ENCODE measurements at regions not wholly inside any gene's neighbourhood (a gene's known extent, or its start where the extent isn't known, plus 50 kb on each side); places are given as distances from the start of the nearest gene placed in this dataset.

- POLR2A ChIA-PET (ENCODE audit: unreplicated experiment) = no interaction called here
- no peak overlapping the region for H2BK15ac ChIP-seq (ENCODE audit: low read depth, low read length)
These were observed 438.0 kb upstream of the CDH20 start for GRCh38 chr18:60895181-60895580.

More at GRCh38 chr18:60895181-60895580, 438.0 kb upstream of the CDH20 start:
- H3K23ac ChIP-seq (ENCODE audit: low read depth, low read length) = no peak overlapping the region
- no peak for TF ChIP-seq MAZ (IDR thresholded peaks at IDR 0.05; ENCODE audit: borderline replicate concordance, low read depth, low read length)
- no peak overlapping the region for H4K8ac ChIP-seq (ENCODE audit: low read depth in 2 of 2, low read length in 2 of 2)
- H4K20me1 ChIP-seq (ENCODE audit: insufficient read depth, low read length) = no peaks in the 10 kb centered on the region
- no peak overlapping the region for H2BK120ac ChIP-seq (ENCODE audit: low read depth, low read length)
- ATAC-seq (ENCODE audit: low read depth) (no peak), DNase-seq (no peak)
- H3K36me3 ChIP-seq (ENCODE audit: control insufficient read depth, insufficient read depth, low read length) = no peaks in the 10 kb centered on the region
- H4K5ac ChIP-seq (ENCODE audit: low read depth, low read length) = no peak overlapping the region
- no peaks in the 10 kb centered on the region for H3K79me1 ChIP-seq (ENCODE audit: low read depth in 1 of 2, low read length in 2 of 2)
- no peak overlapping the region for H3K4me3 ChIP-seq (ENCODE audit: insufficient read depth, low read depth, low read length)
- BruUV-seq (replicated peaks) = no TSS peak
- CTCF ChIA-PET = no interaction called here
- no peak overlapping the region for H3K18ac ChIP-seq (ENCODE audit: low read depth, low read length)
- H3K56ac ChIP-seq (ENCODE audit: extremely low read depth, insufficient read depth, low read length) = no peak overlapping the region
- peaks cover 5% of the 10 kb centered on the region for H3K9me3 ChIP-seq (ENCODE audit: control insufficient read depth, insufficient read depth, low read length)
- no peak overlapping the region for H2AK9ac ChIP-seq (replicated peaks; ENCODE audit: low read depth, low read length, poor library complexity)
- H3K9ac ChIP-seq (ENCODE audit: low read depth, low read length) = no peak overlapping the region
- intact Hi-C loops (cut with micrococcal nuclease) = no loop called here
- no peak overlapping the region for H3K4me2 ChIP-seq (ENCODE audit: low read depth, low read length)
- no peak overlapping the region for H3K27ac ChIP-seq (ENCODE audit: insufficient read depth, low read length)
- H3K4me1 ChIP-seq (ENCODE audit: control insufficient read depth, insufficient read depth, low read length) = no peaks in the 10 kb centered on the region
- dilution Hi-C loops (cut with HindIII; ENCODE audit: low sequenced_read_pairs, unreplicated experiment) = no loop called here
- no peak overlapping the region for H2AFZ ChIP-seq (replicated peaks; ENCODE audit: low read length, poor library complexity)
- H3K9me1 ChIP-seq (ENCODE audit: insufficient read depth, low read length) = no peaks in the 10 kb centered on the region
- WGBS, 2 experiments (ENCODE audit: extremely low coverage in 2 of 2, insufficient read length in 1 of 2) = 100% methylated on average over 1 of the region's 3 CpGs; no CpG with 5 or more reads in 1 of the 2 experiments
- H2BK5ac ChIP-seq (ENCODE audit: low read depth, low read length, poor library complexity, severe bottlenecking) = no peak overlapping the region
- no peak overlapping the region for H4K91ac ChIP-seq (ENCODE audit: insufficient read depth, low read depth, low read length)
- H3K14ac ChIP-seq (replicated peaks; ENCODE audit: low read depth, low read length) = no peak overlapping the region
- H2BK20ac ChIP-seq (ENCODE audit: low read depth, low read length) = no peak overlapping the region
- H3K4ac ChIP-seq (ENCODE audit: low read depth, low read length) = no peak overlapping the region
- H3K27me3 ChIP-seq (ENCODE audit: control insufficient read depth, insufficient read depth, low read length) = no peaks in the 10 kb centered on the region
- no peak overlapping the region for H2AK5ac ChIP-seq (ENCODE audit: low read depth, low read length)
- in situ Hi-C loops (cut with MboI; ENCODE audit: low sequenced_read_pairs) = no loop called here

Measured in IMR-90 (cell line).